Fibroblast of skin of back (primary cell): ENCODE measurements at regions not wholly inside any gene's neighbourhood (a gene's known extent, or its start where the extent isn't known, plus 50 kb on each side); places are given as distances from the start of the nearest gene placed in this dataset.
"Not testable (repeated sequence)": the region's sequence is repeated elsewhere in the genome, so short reads cannot be mapped to it uniquely, and the experiment has no call there.

ENCODE experiments used
- DNase-seq: peaks from one replicate; pipeline ENCODE4 v3.0.0-alpha.2; 2013

DNA sequence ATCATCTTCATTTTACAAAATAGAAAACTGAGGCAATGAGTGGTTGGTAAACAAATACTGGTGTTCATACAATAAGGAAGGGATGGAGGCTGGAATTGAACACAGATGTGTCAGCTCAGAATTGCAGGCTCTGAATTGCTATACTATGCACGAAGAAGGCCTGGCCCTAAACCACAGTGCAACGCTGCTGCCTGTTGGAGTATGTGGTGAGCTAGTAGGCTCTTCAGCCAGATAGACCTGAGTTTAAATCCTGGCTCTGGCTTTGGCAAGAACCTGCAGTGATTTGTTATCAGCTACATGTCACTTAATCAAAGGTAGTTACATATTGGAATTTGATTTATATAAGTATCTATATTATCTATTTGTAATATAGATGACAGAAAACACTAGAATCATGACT is 1602.4 kb upstream of the CELF4 start:
- no peak for DNase-seq

GRCh38 chr18:39166776-39167175 is 1601.2 kb upstream of the CELF4 start:
- DNase-seq: no peak

GRCh38 chr18:39162013-39162827 is 1596.6 kb upstream of the CELF4 start:
- no peak for DNase-seq

GRCh38 chr18:39149211-39149806 is 1583.7 kb upstream of the CELF4 start:
- no peak for DNase-seq

DNA sequence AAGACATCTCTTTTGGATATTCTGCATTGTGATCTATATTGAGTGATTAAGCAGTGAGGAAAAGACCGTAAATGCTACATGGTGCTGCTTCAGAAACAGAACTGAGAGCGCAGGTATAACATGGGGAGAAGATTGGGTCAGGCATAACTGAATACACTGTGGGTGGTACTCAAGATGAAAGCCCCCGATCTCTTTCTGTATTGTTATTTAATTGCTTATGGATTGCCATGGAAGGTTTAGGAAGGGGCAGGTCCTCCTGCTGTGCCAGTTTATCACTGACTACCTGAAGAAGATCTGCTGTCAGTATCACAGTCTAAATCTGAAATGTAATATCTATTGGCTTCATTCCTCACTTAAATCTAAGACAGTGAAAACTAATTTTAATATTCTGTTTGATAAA is 1568.7 kb upstream of the CELF4 start:
- DNase-seq: no peak

DNA sequence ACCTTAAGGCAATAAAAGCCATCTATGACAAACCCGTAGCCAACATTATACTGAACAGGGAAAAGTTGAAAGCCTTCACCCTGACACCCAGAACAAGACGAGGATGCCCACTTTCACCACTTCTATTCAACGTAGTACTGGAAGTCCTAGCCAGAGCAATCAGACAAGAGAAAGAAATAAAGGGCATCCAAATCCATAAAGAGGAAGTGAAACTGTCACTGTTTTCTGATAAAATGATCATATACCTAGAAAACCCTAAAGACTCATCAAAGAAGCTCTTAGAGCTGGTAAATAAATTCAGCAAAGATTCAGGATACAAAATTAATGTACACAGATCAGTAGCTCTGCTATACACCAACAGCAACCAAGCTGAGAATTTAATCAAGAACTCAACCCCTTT is 1561.9 kb upstream of the CELF4 start:
- not testable (repeated sequence) for DNase-seq

DNA sequence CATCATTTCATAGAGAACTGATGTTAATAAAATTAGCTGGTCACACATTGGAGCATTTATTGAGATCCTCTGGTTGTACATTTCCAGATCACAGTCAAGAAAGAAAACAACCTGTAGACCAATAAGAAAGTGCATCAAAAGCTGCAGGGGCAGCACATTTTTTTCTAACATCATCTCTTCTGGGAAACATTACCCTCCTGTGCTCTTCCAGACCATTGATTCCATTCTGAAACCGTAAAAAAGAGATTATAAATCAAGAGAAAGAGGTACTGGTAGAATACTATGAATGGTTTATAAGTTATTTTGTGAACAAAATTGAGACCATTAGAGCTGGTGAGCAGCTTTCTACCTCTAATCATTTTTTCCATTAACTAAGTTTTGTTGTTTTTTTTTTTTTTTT is 1548.2 kb upstream of the CELF4 start:
- no peak for DNase-seq

- no peak for DNase-seq
Observed at GRCh38 chr18:39105104-39105503, 1539.5 kb upstream of the CELF4 start.

DNA sequence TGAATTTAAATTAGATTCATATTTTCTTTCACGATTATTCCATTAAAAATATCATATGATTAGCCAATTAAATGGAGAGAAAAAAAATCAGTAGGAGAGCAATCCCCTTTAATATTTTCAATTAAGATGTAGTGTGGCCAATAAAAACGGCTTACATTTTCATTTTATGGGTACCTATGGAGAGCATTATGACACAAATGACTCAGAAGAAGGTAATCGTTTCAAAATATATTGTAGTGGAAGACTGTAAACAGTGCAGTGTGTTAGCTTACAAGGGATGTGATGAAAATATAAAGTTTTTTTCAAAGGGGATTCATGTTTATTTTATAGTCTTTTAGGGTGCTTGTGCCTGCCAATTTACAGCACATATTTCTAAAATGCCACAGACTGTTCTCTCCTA is 1507.4 kb upstream of the CELF4 start:
- no peak for DNase-seq

DNA sequence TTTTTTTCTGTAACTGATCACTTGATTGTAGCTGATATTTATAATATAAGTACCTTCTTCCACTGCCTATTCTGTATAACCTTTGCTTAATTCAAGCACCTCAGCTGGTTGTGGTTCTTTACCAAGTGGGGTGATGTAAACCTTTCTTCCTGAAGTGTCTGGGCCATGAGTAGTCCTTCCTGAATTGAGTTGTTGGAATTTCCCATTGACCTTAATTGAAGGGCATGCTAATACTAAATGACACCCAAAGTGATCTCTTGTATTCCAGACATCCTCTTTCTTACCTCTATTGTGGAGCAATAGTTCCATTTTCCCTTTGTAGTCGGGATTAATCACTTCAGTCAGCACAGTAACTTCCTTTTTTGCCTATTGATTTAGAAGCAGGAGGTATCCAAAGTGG is 1496.8 kb upstream of the CELF4 start:
- DNase-seq: no peak

GRCh38 chr18:39058386-39059000 is 1492.9 kb upstream of the CELF4 start:
- DNase-seq: no peak

DNA sequence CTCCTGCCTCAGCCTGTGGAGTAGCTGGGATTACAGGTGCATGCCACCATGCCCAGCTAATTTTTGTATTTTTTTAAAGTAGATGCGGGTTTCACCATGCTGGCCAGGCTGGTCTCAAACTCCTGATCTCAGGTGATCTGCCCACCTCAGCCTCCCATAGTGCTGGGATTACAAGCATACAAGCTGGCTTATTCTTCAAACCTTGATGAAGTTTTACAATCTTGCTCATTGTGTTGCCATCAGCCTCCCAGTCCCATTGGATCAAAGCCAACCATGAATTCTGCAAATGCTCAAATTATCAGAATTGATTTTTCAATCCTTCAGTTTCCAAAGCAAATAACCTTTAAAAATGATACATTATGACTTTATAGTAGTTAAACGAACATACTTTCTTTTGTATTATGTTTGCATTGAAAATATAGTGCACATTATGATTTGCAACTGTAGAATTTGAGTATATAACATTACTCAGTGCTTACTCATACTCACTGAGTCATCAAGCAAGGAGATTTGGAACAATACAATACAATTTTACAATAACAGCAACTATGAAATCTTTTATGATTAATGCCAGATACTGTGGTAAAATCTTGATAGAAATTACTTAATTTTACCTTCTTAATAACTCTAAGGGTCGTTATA is 1491.9 kb upstream of the CELF4 start:
- DNase-seq: peak; percentile 71

- no peak for DNase-seq
Observed at GRCh38 chr18:39053571-39053970, 1488.0 kb upstream of the CELF4 start.

DNA sequence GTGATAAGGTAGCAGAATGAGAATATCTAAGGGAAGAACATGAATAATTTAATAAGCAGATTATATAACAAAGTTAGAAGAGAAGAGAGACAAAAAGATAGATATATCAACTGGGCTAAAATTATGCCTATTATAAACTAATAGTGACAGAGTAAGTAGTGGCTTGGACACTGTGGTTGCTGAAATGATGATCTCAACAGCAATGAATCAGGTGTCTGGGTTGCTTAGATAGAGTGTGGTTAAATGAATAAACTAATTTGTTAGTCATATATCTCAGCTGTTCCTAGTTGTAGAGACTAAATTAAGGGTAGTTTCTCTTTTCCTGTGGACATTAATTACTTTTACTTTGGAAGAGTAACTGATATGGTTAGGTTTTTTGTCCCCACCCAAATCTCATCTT is 1485.4 kb upstream of the CELF4 start:
- DNase-seq: no peak

- DNase-seq: no peak
Observed at GRCh38 chr18:39039813-39040212, 1474.2 kb upstream of the CELF4 start.

- no peak for DNase-seq
Observed at GRCh38 chr18:39037925-39038324, 1472.3 kb upstream of the CELF4 start.

- no peak for DNase-seq
Observed at GRCh38 chr18:39033312-39033711, 1467.7 kb upstream of the CELF4 start.

DNA sequence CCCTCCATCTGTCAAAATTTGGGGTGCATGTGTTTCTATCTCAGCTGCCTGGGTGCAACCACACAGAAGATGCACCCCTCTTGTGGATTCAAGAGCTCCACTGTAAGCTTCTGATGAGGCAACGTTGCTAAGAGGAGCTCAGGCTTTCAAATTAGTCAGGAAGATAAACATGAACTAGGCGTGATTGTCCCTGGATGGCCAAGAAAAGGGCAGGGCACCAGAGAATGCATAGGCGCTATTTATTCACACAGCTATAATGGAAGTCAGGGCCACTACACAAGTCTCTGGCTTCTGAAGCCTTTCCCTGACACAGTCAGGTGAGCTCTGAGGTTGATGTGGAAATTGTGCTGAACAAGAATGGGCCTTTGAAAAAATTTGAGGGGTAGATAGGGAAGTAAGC is 1466.0 kb upstream of the CELF4 start:
- no peak for DNase-seq

DNA sequence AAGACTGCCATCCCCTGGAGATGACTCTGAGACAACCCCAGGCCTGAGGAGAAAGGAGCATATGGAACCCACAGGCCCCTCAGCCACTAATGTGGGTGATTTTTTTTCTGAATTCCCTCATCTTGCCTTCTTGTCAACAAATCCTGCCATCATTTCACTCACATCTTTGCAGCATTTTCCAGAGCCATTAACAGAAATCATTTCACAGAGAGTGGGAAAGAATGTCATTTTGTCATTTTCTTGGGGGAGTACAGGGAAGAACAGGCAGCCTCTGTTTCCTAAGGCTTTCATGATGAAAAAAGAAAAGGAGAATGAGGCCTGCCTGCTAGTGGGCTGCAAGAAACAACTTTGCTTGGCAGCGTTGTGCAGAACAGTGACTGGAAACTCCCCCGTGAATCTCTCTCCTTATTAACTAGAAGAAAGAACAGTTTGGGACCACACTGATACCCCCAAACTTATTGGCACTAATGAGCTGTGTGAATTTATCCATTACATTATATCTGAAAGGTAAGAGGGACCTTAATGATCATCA is 1464.6 kb upstream of the CELF4 start:
- DNase-seq: no peak

DNA sequence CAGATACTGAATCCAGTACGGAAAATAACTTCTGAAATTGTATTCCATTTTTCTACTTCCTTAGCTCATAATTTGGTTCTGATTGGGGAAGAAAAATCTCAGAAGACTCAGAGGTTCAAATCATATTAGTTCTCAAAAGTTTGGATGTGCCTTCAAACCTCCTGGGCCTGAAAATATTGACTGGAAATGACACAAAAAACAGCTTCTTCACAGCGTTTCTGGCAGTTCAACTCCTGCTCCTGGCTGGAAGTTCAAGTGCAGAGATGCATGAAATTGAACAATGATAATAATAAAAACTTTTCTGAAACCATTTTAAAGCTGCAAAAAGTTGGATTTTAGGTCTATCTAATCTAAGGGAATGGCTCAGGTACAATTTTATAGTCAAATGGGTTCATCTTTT is 1459.9 kb upstream of the CELF4 start:
- no peak for DNase-seq

DNA sequence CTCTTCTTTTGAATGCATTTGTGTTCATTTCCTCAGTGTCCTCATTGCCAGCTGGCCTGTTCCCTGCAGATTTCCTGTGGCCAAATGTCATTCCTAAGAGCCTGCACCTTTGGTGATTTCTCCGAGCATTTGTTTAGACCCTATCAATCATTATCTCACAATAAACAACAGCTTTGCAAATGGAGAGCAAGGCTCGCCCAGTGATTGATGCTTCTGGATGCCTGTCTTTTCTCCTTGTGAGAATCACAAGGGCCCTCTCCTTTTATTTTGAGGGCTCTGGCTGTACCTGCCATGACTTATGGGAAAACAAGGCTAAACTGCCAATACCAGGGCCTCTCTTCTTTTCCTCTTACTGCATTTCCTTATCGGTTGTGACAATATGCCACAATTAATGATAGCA is 1454.4 kb upstream of the CELF4 start:
- no peak for DNase-seq

DNA sequence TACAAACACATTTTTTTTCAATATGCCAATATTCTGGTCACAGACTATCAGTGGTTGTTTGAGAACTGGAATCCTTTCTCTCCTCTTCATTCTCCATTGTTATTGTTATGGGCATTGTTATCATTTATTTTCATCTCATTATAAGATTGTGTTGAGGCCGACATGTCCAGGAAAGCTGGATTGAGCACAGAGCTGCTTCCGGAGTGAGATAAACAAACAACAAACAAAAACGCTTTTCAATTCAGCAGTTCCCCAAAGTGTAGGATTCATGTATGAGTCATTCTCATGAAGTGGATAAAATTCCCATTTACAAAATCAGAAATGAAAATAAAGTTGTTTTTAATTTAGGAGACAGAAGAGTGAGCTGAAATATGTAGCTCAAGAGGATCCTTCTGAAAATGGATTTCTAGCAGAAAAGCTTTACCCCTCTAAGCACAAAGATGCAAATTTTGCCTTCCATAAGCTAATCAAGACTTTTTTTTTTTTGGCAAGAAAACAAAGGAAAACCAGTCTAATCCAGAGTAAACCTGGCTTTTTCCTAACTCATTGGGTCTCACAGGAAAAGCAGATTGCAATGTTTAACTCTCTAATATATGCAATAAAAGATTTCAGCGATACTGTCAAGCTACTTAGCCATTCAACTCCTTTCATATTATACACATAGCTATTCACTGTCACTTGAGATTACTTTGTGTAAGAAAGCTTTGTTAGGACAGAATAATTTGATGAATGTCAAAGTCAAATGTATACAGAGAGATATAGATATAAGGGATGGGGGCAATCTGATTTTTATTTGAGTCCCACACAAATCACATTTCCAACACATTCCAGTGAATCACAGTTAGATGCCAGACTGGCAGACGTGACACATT is 1441.7 kb upstream of the CELF4 start:
- no peak for DNase-seq
